Esophagus squamous epithelium (tissue), 5 donors: ENCODE measurements at regions not wholly inside any gene's neighbourhood (a gene's known extent, or its start where the extent isn't known, plus 50 kb on each side); places are given as distances from the start of the nearest gene placed in this dataset.
"Not testable (repeated sequence)": the region's sequence is repeated elsewhere in the genome, so short reads cannot be mapped to it uniquely, and the experiment has no call there.

Experiments used
- DNase-seq: peaks from one replicate; lab custom pipeline; 2025; lab: John Stamatoyannopoulos, UW
- H3K27ac ChIP-seq, 4 donors: fragments of 200-600 bp; sonication (generic); one replicate each; pipeline ENCODE4 v1.5.1; 2016 to 2019; ENCODE audit warnings: mild to moderate bottlenecking in 1 of 4
- H3K27me3 ChIP-seq, 4 donors: fragments of 200-600 bp; sonication (generic); 1 replicate in 3 of 4; 2 replicates in 1 of 4; pipeline versions ENCODE4 v1.5.1 to v1.6.0; 2017 to 2021; ENCODE audit warnings: antibody characterized with exemption in 1 of 4
- H3K36me3 ChIP-seq, 3 donors: fragments of 200-600 bp; sonication (generic); one replicate each; pipeline ENCODE4 v1.5.1; 2016 to 2019
- H3K4me1 ChIP-seq, 3 donors: fragments of 200-600 bp; sonication (generic); one replicate each; pipeline ENCODE4 v1.5.1; 2017 to 2019
- H3K4me3 ChIP-seq, 4 donors: fragments of 200-600 bp; sonication (generic); 1 replicate in 3 of 4; 2 replicates in 1 of 4; pipeline ENCODE4 v1.5.1; 2016 to 2019; ENCODE audit warnings: mild to moderate bottlenecking in 2 of 4, moderate library complexity in 1 of 4
- H3K9me3 ChIP-seq, 3 donors: fragments of 200-600 bp; sonication (generic); one replicate each; pipeline ENCODE4 v1.5.1; 2016 to 2019
- CTCF ChIP-seq, 6 experiments: fragments of 450-650 bp in 4 of 6; fragments of 200-600 bp in 2 of 6; sonication (generic) in 2 of 6; IDR thresholded peaks; one replicate each; pipeline ENCODE4 v1.5.1; 2016 to 2019; ENCODE audit warnings: antibody characterized with exemption in 6 of 6, mild to moderate bottlenecking in 4 of 6, moderate library complexity in 4 of 6
- POLR2A ChIP-seq, 4 donors: fragments of 450-650 bp; IDR thresholded peaks; one replicate each; pipeline ENCODE4 v1.6.1; 2017; ENCODE audit warnings: antibody characterized with exemption in 4 of 4, mild to moderate bottlenecking in 4 of 4, moderate library complexity in 3 of 4
- WGBS, 2 donors: methylation state at CpG; one replicate each; pipeline ENCODE4 v1.1.5; 2018; 5-methylcytosine and 5-hydroxymethylcytosine counted together
- intact Hi-C: fragments of 100-400 bp; cut with DNase I; formaldehyde crosslinking; loops from one replicate; pipeline ENCODE4 v1.15.0; 2022
- donor health status: DM: yes; HTN: yes; CAD: no.

- no peak overlapping the region for H3K27ac ChIP-seq
- H3K9me3 ChIP-seq = no peaks in the 10 kb centered on the region
- intact Hi-C loops = no loop called here
- peaks cover 0 to 28% (median 2%) of the 10 kb centered on the region in 4 donors for H3K27me3 ChIP-seq
- no peak for DNase-seq
- no peaks in the 10 kb centered on the region for H3K36me3 ChIP-seq
- TF ChIP-seq POLR2A (IDR thresholded peaks at IDR 0.05) (no peak), CTCF (IDR thresholded peaks at IDR 0.05) (no peak)
- 77 to 90% methylated on average over 3 to 4 of the region's 4 CpGs for WGBS, 2 donors
- H3K4me3 ChIP-seq = no peak overlapping the region
- no peaks in the 10 kb centered on the region for H3K4me1 ChIP-seq
Measured at GRCh38 chr2:88396209-88396608, 56.3 kb downstream of the FOXI3 start.

GRCh38 chr2:88377641-88377991 lies 74.9 kb downstream of the FOXI3 start:
- Histone ChIP-seq H3K36me3 (no peaks in the 10 kb centered on the region), H3K4me1 (no peaks in the 10 kb centered on the region), H3K27ac (no peak overlapping the region), H3K9me3 (no peaks in the 10 kb centered on the region), H3K27me3 (peaks cover 0 to 48% (median 0%) of the 10 kb centered on the region in 4 donors), H3K4me3 (no peak overlapping the region)
- no peak for DNase-seq
- intact Hi-C loops = no loop called here
- WGBS, 2 donors = 14 to 32% methylated on average over 1 of the region's 1 CpG
- TF ChIP-seq CTCF (IDR thresholded peaks at IDR 0.05) (no peak), POLR2A (IDR thresholded peaks at IDR 0.05) (no peak)

GRCh38 chr2:88372042-88372441 lies 80.5 kb downstream of the FOXI3 start:
- 71 to 73% methylated on average over 3 of the region's 3 CpGs for WGBS, 2 donors
- no peak overlapping the region for H3K27ac ChIP-seq
- TF ChIP-seq CTCF (IDR thresholded peaks at IDR 0.05) = no peak
- no peak for TF ChIP-seq POLR2A (IDR thresholded peaks at IDR 0.05)
- no peak overlapping the region for H3K4me3 ChIP-seq
- intact Hi-C loops = no loop called here
- H3K36me3 ChIP-seq = no peaks in the 10 kb centered on the region
- H3K9me3 ChIP-seq = no peaks in the 10 kb centered on the region
- DNase-seq = no peak
- no peaks in the 10 kb centered on the region for H3K4me1 ChIP-seq
- peaks cover 0 to 29% (median 0%) of the 10 kb centered on the region in 4 donors for H3K27me3 ChIP-seq

GRCh38 chr2:88365408-88365807 lies 87.1 kb downstream of the FOXI3 start:
- H3K4me3 ChIP-seq, DNase-seq, H3K36me3 ChIP-seq, H3K4me1 ChIP-seq, H3K9me3 ChIP-seq, H3K27ac ChIP-seq, intact Hi-C loops, H3K27me3 ChIP-seq: not testable (repeated sequence)
- WGBS, 2 donors = 83 to 87% methylated on average over 11 of the region's 11 CpGs

GRCh38 chr2:88355486-88355885 lies 97.0 kb downstream of the FOXI3 start:
- Histone ChIP-seq H3K27me3 (peaks cover 0 to 52% (median 4%) of the 10 kb centered on the region in 4 donors), H3K36me3 (no peaks in the 10 kb centered on the region), H3K4me1 (peaks cover 3 to 5% (median 4%) of the 10 kb centered on the region in 3 donors), H3K9me3 (no peaks in the 10 kb centered on the region), H3K27ac (no peak overlapping the region), H3K4me3 (no peak overlapping the region)
- no peak for DNase-seq
- 61 to 63% methylated on average over 2 of the region's 2 CpGs for WGBS, 2 donors
- TF ChIP-seq POLR2A (IDR thresholded peaks at IDR 0.05) (no peak), CTCF (IDR thresholded peaks at IDR 0.05) (no peak)
- intact Hi-C loops = no loop called here

GRCh38 chr2:88351249-88351601 lies 101.3 kb downstream of the FOXI3 start:
- no peak overlapping the region for H3K27ac ChIP-seq
- no peak for DNase-seq
- TF ChIP-seq CTCF (IDR thresholded peaks at IDR 0.05) (no peak), POLR2A (IDR thresholded peaks at IDR 0.05) (no peak)
- peaks cover 6 to 9% (median 9%) of the 10 kb centered on the region in 3 donors for H3K4me1 ChIP-seq
- H3K36me3 ChIP-seq = no peaks in the 10 kb centered on the region
- WGBS, 2 donors = 33 to 36% methylated on average over 3 of the region's 5 CpGs
- peaks cover 0 to 92% (median 7%) of the 10 kb centered on the region in 4 donors for H3K27me3 ChIP-seq
- peak overlapping the region in 1 of 4 donors; percentile 53 for H3K4me3 ChIP-seq
- intact Hi-C loops = no loop called here
- no peaks in the 10 kb centered on the region for H3K9me3 ChIP-seq
